ELR (cell line): ENCODE measurements at regions not wholly inside any gene's neighbourhood (a gene's known extent, or its start where the extent isn't known, plus 50 kb on each side); places are given as distances from the start of the nearest gene placed in this dataset.

Experiments used
- DNase-seq: peaks from one replicate; pipeline ENCODE4 v3.0.0-alpha.2; 2015; ENCODE audit warnings: low read depth

GRCh38 chr12:115857923-115858322, 419.6 kb downstream of the MED13L start:
- DNase-seq: no peak

GRCh38 chr12:115857160-115857920, 420.2 kb downstream of the MED13L start:
- peak; percentile 3 for DNase-seq

- no peak for DNase-seq
These were observed 425.4 kb downstream of the MED13L start for GRCh38 chr12:115852054-115852453.

GRCh38 chr12:115850957-115851356, 426.5 kb downstream of the MED13L start:
- DNase-seq: no peak

GRCh38 chr12:115849262-115849943, 428.1 kb downstream of the MED13L start:
- no peak for DNase-seq

GRCh38 chr12:115847398-115847797, 430.1 kb downstream of the MED13L start:
- no peak for DNase-seq

GRCh38 chr12:115846516-115846915, 431.0 kb downstream of the MED13L start:
- no peak for DNase-seq

GRCh38 chr12:115840159-115840558, 437.3 kb downstream of the MED13L start:
- DNase-seq: peak; percentile 26

- no peak for DNase-seq
These were observed 438.5 kb downstream of the MED13L start for GRCh38 chr12:115838952-115839351.

GRCh38 chr12:115837220-115837619, 440.3 kb downstream of the MED13L start:
- DNase-seq: no peak

- DNase-seq: no peak
These were observed 442.0 kb downstream of the MED13L start for GRCh38 chr12:115835445-115835844.

GRCh38 chr12:115833704-115834103, 443.8 kb downstream of the MED13L start:
- DNase-seq: no peak

- no peak for DNase-seq
These were observed 446.9 kb downstream of the MED13L start for GRCh38 chr12:115830633-115831032.

- DNase-seq: no peak
These were observed 447.4 kb downstream of the MED13L start for GRCh38 chr12:115830070-115830469.

GRCh38 chr12:115828168-115828567, 449.3 kb downstream of the MED13L start:
- DNase-seq: no peak

- no peak for DNase-seq
These were observed 452.4 kb downstream of the MED13L start for GRCh38 chr12:115824936-115825602.

- no peak for DNase-seq
These were observed 453.9 kb downstream of the MED13L start for GRCh38 chr12:115823635-115824034.

- DNase-seq: no peak
These were observed 456.8 kb downstream of the MED13L start for GRCh38 chr12:115820656-115821055.

- DNase-seq: no peak
These were observed 458.5 kb downstream of the MED13L start for GRCh38 chr12:115818973-115819372.

GRCh38 chr12:115817389-115817788, 460.1 kb downstream of the MED13L start:
- DNase-seq: no peak

GRCh38 chr12:115815924-115816323, 461.6 kb downstream of the MED13L start:
- DNase-seq: no peak

- no peak for DNase-seq
These were observed 464.2 kb downstream of the MED13L start for GRCh38 chr12:115813256-115813655.

- no peak for DNase-seq
These were observed 465.6 kb downstream of the MED13L start for GRCh38 chr12:115811929-115812328.
